ENCODE measurements at regions not wholly inside any gene's neighbourhood (a gene's known extent, or its start where the extent isn't known, plus 50 kb on each side); places are given as distances from the start of the nearest gene placed in this dataset.
A peak's percentile ranks its signal among the peaks of the same experiment; 100 is the strongest.

DNA sequence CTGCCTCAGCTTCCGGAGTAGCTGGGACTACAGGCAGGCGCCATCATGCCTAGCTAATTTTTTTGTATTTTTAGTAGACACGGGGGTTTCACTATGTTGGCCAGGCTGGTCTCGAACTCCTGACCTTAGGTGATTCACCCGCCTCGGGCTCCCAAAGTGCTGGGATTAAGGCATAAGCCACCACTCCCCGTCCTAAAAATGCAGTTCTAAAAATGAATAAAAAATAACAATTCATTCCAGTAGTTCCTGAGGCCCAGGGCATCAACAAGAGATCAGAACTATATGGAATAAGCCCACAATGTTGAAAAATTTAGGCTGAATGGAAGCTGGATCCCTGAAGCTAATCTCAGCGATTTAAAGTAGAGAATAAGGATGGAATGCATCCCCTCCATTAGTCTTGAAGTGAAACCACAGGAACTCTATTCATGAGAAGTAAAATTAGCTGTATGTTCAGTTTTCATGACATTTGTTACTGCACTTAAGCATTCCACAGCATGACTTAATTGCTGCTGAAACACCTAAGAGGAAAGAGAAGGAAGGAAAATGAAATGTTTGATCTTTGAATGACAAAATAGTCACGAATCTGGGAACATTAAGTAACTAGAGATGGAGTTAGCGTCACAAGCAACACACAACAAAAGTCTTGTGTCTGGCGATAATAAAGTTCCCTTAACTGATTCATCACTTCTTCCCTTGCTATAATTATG lies 80.4 kb upstream of the RIPOR2 start:
- H3K56ac ChIP-seq (ENCODE audit: insufficient read length, low read depth, low read length) = no peak overlapping the region
- Mint-ChIP-seq H3K27ac (peak overlapping the region in 1 of 3 experiments; percentile 41; a peak in 2 of 7 replicates), H3K27me3 (ENCODE audit: low read depth) (no peaks in the 10 kb centered on the region), H3K4me1 (peaks cover 18 to 26% of the 10 kb centered on the region in 2 experiments), H3K4me3 (no peak overlapping the region), H3K9me3 (no peaks in the 10 kb centered on the region; a peak in 1 of 5 replicates), H3K36me3 (ENCODE audit: insufficient read depth in 1 of 3, low read depth in 3 of 3) (no peaks in the 10 kb centered on the region)
- H4K20me1 ChIP-seq (ENCODE audit: control insufficient read depth, insufficient read depth, insufficient read length) = no peaks in the 10 kb centered on the region
- H2BK120ac ChIP-seq (ENCODE audit: low read depth, low read length, poor library complexity, severe bottlenecking) = no peak overlapping the region
- no peak overlapping the region for H2BK15ac ChIP-seq (ENCODE audit: low read depth, low read length)
- no peak for DNase-seq
- no peak overlapping the region for H4K8ac ChIP-seq (replicated peaks; ENCODE audit: insufficient read length, low read depth, low read length)
- no peak overlapping the region for H2BK5ac ChIP-seq (ENCODE audit: insufficient read length, low read length)
- H3K14ac ChIP-seq (ENCODE audit: insufficient read depth, low read length) = no peak overlapping the region
- H2AK5ac ChIP-seq (ENCODE audit: insufficient read length, low read length) = no peak overlapping the region
- H3K23ac ChIP-seq (ENCODE audit: insufficient read length, low read depth, low read length) = no peak overlapping the region
- H3K4me1 ChIP-seq (ENCODE audit: insufficient read depth, low read length) = no peaks in the 10 kb centered on the region; the same call in 1 of the 2 replicates
- no peak overlapping the region for H2BK20ac ChIP-seq (ENCODE audit: low read depth, low read length, poor library complexity, severe bottlenecking)
- H4K91ac ChIP-seq (ENCODE audit: insufficient read length, low read depth, low read length) = no peak overlapping the region
- WGBS (ENCODE audit: extremely low coverage, insufficient read length, low lambda C conversion rate) = no CpG with 5 or more reads among the region's 11 CpGs
- no peak overlapping the region for H2AFZ ChIP-seq (ENCODE audit: low read length)
- TF ChIP-seq CTCF (conservative IDR thresholded peaks at IDR 0.05) = no peak
- no peak overlapping the region for H3K4ac ChIP-seq (ENCODE audit: low read depth, low read length)
- no peaks in the 10 kb centered on the region for H3K27me3 ChIP-seq (ENCODE audit: insufficient read depth, low read length)
- H3T11ph ChIP-seq (ENCODE audit: low read length) = no peak overlapping the region
- no peak overlapping the region for H3K18ac ChIP-seq (ENCODE audit: insufficient read length, low read depth, low read length)
- no peaks in the 10 kb centered on the region for H3K79me1 ChIP-seq (ENCODE audit: insufficient read depth, low read depth, low read length, poor library complexity, severe bottlenecking)
- no peak overlapping the region for H3K27ac ChIP-seq (ENCODE audit: insufficient read length, low read depth, low read length)
- H3K9ac ChIP-seq (ENCODE audit: extremely low read depth, insufficient read length, low read length) = no peak overlapping the region
- no peak overlapping the region for H4K5ac ChIP-seq (ENCODE audit: insufficient read length, low read depth, low read length)
- no peak overlapping the region for H2BK12ac ChIP-seq (ENCODE audit: insufficient read length, low read depth, low read length)
- no peaks in the 10 kb centered on the region for H3K9me3 ChIP-seq (ENCODE audit: control insufficient read depth, low read depth, low read length)
- H3K79me2 ChIP-seq (ENCODE audit: insufficient read depth, low read length) = no peaks in the 10 kb centered on the region
- H3K4me2 ChIP-seq (ENCODE audit: insufficient read depth, insufficient read length, low read length) = no peak overlapping the region
- no peaks in the 10 kb centered on the region for H3K23me2 ChIP-seq (ENCODE audit: insufficient read length, low read depth, low read length, poor library complexity, severe bottlenecking)

Data from H9 (cell line).